ENCODE measurements at regions not wholly inside any gene's neighbourhood (a gene's known extent, or its start where the extent isn't known, plus 50 kb on each side); places are given as distances from the start of the nearest gene placed in this dataset.

DNA sequence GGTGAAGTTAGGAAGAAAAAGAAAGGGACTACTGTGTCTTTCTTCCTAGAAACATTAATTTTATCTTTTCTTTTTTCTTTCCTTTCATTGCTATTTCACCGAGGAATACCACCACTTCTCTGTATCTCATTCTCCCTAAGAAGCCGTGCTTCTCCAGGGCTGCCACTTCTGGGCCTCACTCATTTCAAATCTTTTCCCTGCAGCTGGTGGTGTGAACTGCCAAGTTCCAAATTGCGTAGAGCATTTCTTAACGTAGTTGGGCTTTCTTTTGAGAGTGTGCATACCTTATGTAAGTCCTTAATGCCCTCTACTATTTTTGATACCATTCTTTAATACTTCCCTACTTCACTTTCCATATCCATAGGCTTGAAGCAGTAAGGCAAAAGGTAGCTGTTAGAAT, 66.7 kb upstream of the CYP1B1 start:
- DNase-seq: no peak

GRCh38 chr2:38141501-38141900, 65.5 kb upstream of the CYP1B1 start:
- DNase-seq: no peak

- no peak for DNase-seq
Measured at GRCh38 chr2:38138996-38139395, 63.0 kb upstream of the CYP1B1 start.

DNA sequence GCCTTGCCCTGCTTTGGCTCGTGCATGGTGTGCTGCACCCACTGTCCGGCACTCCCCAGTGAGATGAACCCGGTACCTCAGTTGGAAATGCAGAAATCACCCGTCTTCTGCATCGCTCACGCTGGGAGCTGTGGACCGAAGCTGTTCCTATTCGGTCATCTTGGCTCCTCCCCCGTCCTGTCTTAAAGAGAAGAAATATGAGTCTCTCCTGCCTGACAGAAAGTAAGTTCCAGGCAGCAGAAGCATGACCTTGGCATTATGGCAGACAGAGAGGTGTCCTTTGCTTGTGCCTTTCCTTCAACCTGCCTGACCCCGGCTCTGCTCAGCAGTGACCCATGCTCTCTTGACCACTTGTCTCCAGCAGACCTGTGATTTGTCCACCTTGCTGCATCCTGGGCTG, 62.5 kb upstream of the CYP1B1 start:
- no peak for DNase-seq

DNA sequence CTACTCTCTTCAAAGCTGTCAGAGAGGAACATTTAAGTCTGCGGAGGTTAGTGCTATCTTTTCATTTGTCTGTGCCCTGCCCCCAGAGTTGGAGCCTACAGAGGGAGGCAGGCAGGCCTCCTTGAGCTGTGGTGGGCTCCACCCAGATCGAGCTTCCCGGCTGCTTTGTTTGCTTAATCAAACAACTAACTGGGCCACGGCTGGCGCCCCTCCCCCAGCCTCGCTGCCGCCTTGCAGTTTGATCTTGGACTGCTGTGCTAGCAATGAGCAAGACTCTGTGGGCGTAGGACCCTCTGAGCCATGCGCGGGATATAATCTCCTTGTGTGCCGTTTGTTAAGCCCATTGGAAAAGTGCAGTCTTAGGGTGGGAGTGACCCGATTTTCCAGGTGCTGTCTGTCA, 62.0 kb upstream of the CYP1B1 start:
- peak; percentile 0 to 11 for DNase-seq

DNA sequence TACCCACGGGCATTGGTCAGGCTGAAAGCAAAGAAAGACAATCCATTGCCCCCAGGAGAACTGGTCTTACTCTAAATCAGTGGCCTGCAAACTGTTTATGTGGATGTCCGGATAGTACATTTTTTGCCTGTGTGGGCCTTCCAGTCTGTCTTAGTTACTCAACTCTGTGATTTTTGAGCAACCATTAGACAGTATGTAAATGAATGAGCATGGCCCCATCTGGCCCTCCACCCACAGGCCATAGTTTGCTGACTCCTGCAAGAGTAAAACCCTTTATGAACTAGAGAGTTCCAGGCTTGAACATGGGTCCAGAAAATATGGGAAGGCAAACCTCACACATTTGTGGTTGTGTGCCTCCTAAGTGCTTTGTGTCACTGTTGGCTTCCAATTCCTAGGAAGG, 55.7 kb upstream of the CYP1B1 start:
- DNase-seq: no peak

- DNase-seq: no peak
Measured at GRCh38 chr2:38130876-38131275, 54.9 kb upstream of the CYP1B1 start.

DNA sequence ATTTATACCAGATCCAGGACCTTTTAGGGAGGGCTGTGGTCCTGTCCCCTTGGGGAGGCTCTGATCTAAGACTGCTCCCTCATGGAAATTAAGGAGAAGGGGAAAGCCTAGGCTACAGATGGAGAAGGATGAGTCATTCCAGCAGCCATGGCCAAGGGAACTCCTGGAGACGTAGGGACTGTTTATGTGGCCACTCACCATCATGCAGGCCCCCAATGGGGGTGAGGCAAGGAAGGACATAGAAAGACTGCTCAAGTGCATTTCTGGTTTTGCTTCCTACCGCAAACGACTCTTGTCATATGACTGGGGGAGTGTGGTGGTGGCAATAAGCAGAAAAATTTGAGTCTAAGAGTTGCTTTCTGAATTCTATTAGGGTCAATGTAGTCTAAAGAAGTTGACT, 54.0 kb upstream of the CYP1B1 start:
- no peak for DNase-seq

DNA sequence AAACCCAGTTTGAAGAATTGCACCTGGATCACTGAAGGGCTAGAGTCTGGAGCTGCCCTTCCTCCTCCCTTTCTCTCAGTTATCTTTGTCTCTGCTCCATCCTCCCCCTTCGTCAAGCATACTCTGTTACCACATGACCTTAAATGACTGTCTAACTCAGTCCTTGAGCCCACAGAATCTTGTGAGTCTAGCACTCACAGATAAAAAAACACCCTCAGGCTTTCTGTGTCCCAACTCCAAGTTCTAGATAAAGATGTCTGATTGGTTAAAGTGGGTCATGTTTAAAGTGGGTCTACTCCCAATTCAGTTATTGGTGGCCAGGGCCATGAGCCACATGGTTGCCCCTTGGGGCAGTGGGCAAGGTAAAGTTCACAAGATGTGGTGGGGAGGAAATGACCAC, 53.5 kb upstream of the CYP1B1 start:
- DNase-seq: no peak

GRCh38 chr2:38128653-38129052, 52.7 kb upstream of the CYP1B1 start:
- no peak for DNase-seq

GRCh38 chr2:38127277-38127676, 51.3 kb upstream of the CYP1B1 start:
- no peak for DNase-seq

DNA sequence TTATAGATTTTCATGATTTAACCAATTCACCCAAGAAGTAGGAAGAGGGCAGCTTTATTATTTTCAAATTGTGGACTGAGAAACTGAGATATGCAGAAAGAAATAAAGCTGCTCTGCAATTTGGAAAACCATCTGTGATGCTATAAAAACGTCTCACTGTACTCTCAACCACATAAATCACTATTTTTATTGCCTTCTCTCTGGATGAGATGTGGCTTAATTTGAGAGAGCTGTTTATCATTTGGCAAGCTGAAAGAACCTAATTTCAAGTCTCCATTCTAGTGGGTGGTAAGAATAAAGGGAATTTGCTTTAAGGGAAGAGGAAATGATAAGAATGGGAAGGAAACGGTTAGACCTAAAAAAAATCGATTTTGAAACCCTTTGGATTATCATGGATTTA, 49.9 kb upstream of the CYP1B1 start:
- no peak for DNase-seq
